Panc1 (cell line): ENCODE measurements at regions not wholly inside any gene's neighbourhood (a gene's known extent, or its start where the extent isn't known, plus 50 kb on each side); places are given as distances from the start of the nearest gene placed in this dataset.

Experiments
- ATAC-seq: fragments of 200-7000 bp; cut with Tn5 transposase; 2 replicates; pipeline ENCODE4 v1.9.1; 2020; ENCODE audit warnings: mild to moderate bottlenecking, moderate library complexity
- BruUV-seq: library from RNA; stranded (reverse); fragments of 400-500 nt; replicated peaks from 2 replicates; lab custom pipeline; 2021; lab: Mats Ljungman, UMichigan
- CTCF ChIA-PET: fragments of 300-600 bp; sonication (Branson Sonifier 250); formaldehyde crosslinking; loops from one replicate; lab custom pipeline; 2022; ENCODE audit warnings: antibody characterized with exemption; lab: Charles Lee
- POLR2A ChIA-PET: fragments of 300-600 bp; sonication (Branson Sonifier 250); formaldehyde crosslinking; loops from one replicate; lab custom pipeline; 2022; ENCODE audit warnings: antibody characterized with exemption; lab: Charles Lee
- DNase-seq: peaks from one replicate; pipeline ENCODE4 v3.0.0-alpha.2; 2010; ENCODE audit warnings: low read depth, low spot score
- H3K27ac ChIP-seq: 2 replicates; pipeline ENCODE4 v1.5.1; 2011; ENCODE audit warnings: mild to moderate bottlenecking, low read length, inconsistent platforms
- H3K27me3 ChIP-seq: fragments of 200-500 bp; sonication (Bioruptor generic); 2 replicates; pipeline ENCODE4 v1.6.0; 2014; ENCODE audit warnings: low read length, inconsistent platforms; ENCODE audit not compliant: control insufficient read depth, insufficient read depth
- H3K36me3 ChIP-seq: fragments of 200-500 bp; sonication (Bioruptor generic); 2 replicates; pipeline ENCODE4 v1.5.1; 2014; ENCODE audit warnings: inconsistent platforms, mild to moderate bottlenecking, low read length, moderate library complexity; ENCODE audit not compliant: control insufficient read depth, insufficient read depth
- H3K4me1 ChIP-seq: 2 replicates; pipeline ENCODE4 v1.5.1; 2011; ENCODE audit warnings: inconsistent platforms, mild to moderate bottlenecking, low read length, moderate library complexity; ENCODE audit not compliant: control insufficient read depth, insufficient read depth
- H3K4me3 ChIP-seq, 2 experiments: 2 replicates each; pipeline ENCODE4 v1.5.1; 2011 to 2012; ENCODE audit warnings: low read depth in 2 of 2, low read length in 2 of 2, mild to moderate bottlenecking in 2 of 2, inconsistent platforms in 1 of 2, moderate library complexity in 1 of 2
- H3K9me3 ChIP-seq: fragments of 200-500 bp; sonication (Bioruptor generic); 2 replicates; pipeline ENCODE4 v1.5.1; 2014; ENCODE audit warnings: low read depth, mild to moderate bottlenecking, inconsistent platforms, low read length, moderate library complexity; ENCODE audit not compliant: control insufficient read depth, insufficient read depth
- POLR2AphosphoS5 ChIP-seq: IDR thresholded peaks from 2 replicates; pipeline ENCODE4 v1.6.1; 2012; ENCODE audit warnings: mild to moderate bottlenecking, low read depth, low read length, moderate library complexity
- SIN3A ChIP-seq: IDR thresholded peaks from 2 replicates; pipeline ENCODE4 v1.6.1; 2012; ENCODE audit warnings: low read depth, mild to moderate bottlenecking, low read length, moderate library complexity, borderline replicate concordance; ENCODE audit not compliant: insufficient read depth
- TCF7L2 ChIP-seq: IDR thresholded peaks from 2 replicates; pipeline ENCODE4 v1.6.1; 2011; ENCODE audit warnings: mild to moderate bottlenecking, low read depth, low read length, inconsistent platforms
- in situ Hi-C: cut with HindIII; loops from 2 replicates; pipeline ENCODE4 v1.10.0; 2016; ENCODE audit warnings: low sequenced_read_pairs, low pct_unique_long_range_greater_than_20kb
- intact Hi-C: fragments of 100-400 bp; cut with micrococcal nuclease; formaldehyde crosslinking; loops from one replicate; pipeline ENCODE4 v1.10.0; 2022; ENCODE audit not compliant: unreplicated experiment
- TF ChIP-seq, protein P1 (sequence below): fragments of 450-650 bp; IDR thresholded peaks from 2 replicates; pipeline ENCODE4 v1.5.1; 2017; ENCODE audit warnings: mild to moderate bottlenecking
- TF ChIP-seq, protein P2 (sequence below), 2 experiments: IDR thresholded peaks; 2 replicates each; pipeline ENCODE4 v1.6.1; 2011 to 2012; ENCODE audit warnings: low read depth in 2 of 2, control low read depth in 1 of 2, low read length in 1 of 2, mild to moderate bottlenecking in 1 of 2, moderate library complexity in 1 of 2; ENCODE audit not compliant: insufficient read depth in 1 of 2

DNA sequence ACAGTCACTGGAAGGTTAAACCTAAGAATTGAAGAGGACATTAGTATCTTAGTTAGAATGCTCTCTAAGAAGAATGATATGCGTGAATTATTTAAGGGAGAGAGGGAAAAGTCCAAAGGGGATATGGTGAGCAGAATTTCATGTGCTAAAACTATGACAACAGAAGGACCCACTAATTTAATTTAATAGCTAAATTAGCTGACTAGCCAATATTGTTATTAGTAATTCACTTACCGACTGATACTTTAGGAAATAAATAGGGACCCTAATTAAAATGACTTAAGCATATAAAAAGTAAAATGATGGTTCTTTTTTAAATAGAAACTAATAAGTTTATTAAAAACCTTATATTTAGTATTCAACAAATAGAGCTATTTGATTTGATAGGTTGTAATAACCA lies 179.6 kb downstream of the RASSF9 start:
- in situ Hi-C loops (no loop called here), intact Hi-C loops (no loop called here)
- CTCF ChIA-PET: no interaction called here
- POLR2A ChIA-PET: no interaction called here
- no TSS peak for BruUV-seq
- Histone ChIP-seq H3K4me3 (no peak overlapping the region), H3K27me3 (no peaks in the 10 kb centered on the region), H3K9me3 (0 out of 2 replicates have a peak, but pooled peaks cover 2% of the 10 kb centered on the region), H3K27ac (no peak overlapping the region), H3K4me1 (no peaks in the 10 kb centered on the region), H3K36me3 (no peaks in the 10 kb centered on the region)
- DNase-seq (no peak), ATAC-seq (no peak)
- TF ChIP-seq SIN3A: no peak
- no peak for TF ChIP-seq POLR2AphosphoS5
- TF ChIP-seq, protein P1, sequence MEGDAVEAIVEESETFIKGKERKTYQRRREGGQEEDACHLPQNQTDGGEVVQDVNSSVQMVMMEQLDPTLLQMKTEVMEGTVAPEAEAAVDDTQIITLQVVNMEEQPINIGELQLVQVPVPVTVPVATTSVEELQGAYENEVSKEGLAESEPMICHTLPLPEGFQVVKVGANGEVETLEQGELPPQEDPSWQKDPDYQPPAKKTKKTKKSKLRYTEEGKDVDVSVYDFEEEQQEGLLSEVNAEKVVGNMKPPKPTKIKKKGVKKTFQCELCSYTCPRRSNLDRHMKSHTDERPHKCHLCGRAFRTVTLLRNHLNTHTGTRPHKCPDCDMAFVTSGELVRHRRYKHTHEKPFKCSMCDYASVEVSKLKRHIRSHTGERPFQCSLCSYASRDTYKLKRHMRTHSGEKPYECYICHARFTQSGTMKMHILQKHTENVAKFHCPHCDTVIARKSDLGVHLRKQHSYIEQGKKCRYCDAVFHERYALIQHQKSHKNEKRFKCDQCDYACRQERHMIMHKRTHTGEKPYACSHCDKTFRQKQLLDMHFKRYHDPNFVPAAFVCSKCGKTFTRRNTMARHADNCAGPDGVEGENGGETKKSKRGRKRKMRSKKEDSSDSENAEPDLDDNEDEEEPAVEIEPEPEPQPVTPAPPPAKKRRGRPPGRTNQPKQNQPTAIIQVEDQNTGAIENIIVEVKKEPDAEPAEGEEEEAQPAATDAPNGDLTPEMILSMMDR: no peak
- TF ChIP-seq TCF7L2: no peak
- TF ChIP-seq, protein P2, sequence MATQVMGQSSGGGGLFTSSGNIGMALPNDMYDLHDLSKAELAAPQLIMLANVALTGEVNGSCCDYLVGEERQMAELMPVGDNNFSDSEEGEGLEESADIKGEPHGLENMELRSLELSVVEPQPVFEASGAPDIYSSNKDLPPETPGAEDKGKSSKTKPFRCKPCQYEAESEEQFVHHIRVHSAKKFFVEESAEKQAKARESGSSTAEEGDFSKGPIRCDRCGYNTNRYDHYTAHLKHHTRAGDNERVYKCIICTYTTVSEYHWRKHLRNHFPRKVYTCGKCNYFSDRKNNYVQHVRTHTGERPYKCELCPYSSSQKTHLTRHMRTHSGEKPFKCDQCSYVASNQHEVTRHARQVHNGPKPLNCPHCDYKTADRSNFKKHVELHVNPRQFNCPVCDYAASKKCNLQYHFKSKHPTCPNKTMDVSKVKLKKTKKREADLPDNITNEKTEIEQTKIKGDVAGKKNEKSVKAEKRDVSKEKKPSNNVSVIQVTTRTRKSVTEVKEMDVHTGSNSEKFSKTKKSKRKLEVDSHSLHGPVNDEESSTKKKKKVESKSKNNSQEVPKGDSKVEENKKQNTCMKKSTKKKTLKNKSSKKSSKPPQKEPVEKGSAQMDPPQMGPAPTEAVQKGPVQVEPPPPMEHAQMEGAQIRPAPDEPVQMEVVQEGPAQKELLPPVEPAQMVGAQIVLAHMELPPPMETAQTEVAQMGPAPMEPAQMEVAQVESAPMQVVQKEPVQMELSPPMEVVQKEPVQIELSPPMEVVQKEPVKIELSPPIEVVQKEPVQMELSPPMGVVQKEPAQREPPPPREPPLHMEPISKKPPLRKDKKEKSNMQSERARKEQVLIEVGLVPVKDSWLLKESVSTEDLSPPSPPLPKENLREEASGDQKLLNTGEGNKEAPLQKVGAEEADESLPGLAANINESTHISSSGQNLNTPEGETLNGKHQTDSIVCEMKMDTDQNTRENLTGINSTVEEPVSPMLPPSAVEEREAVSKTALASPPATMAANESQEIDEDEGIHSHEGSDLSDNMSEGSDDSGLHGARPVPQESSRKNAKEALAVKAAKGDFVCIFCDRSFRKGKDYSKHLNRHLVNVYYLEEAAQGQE (IDR thresholded peaks at IDR 0.05; ENCODE audit: insufficient read depth in 1 of 2, low read depth in 2 of 2, low read length in 1 of 2): no peak

DNA sequence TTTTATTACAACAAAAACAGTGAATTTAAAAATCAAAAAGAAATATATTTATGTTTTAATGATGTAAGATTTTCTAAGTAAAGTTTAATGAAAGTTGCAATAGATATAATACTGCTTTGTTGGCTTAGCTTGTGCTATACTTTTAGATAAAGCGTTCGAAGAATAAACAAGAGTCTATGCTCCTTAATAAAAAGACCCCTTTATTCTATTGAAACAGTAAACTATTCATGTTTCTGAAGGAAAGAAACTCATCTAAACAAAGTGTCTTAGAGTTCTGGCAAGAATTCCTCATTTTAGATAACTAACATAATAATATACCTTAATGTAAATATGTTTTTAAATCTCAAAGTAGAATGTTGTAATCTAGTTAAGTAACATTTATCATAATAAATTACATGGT lies 179.0 kb downstream of the RASSF9 start:
- ChIA-PET POLR2A (no interaction called here), CTCF (no interaction called here)
- no TSS peak for BruUV-seq
- intact Hi-C loops: no loop called here
- in situ Hi-C loops: no loop called here
- Histone ChIP-seq H3K36me3 (no peaks in the 10 kb centered on the region), H3K27me3 (no peaks in the 10 kb centered on the region), H3K4me1 (no peaks in the 10 kb centered on the region), H3K9me3 (no peaks in the 10 kb centered on the region), H3K4me3 (no peak overlapping the region), H3K27ac (no peak overlapping the region)
- DNase-seq (no peak), ATAC-seq (no peak)
- TF ChIP-seq TCF7L2: no peak
- TF ChIP-seq POLR2AphosphoS5: no peak
- TF ChIP-seq SIN3A: no peak
- TF ChIP-seq, protein P1: no peak
- TF ChIP-seq, protein P2 (IDR thresholded peaks at IDR 0.05; ENCODE audit: insufficient read depth in 1 of 2, low read depth in 2 of 2, low read length in 1 of 2): no peak
